Fibroblast of lung (primary cell): ENCODE measurements at regions not wholly inside any gene's neighbourhood (a gene's known extent, or its start where the extent isn't known, plus 50 kb on each side); places are given as distances from the start of the nearest gene placed in this dataset.

Experiments used
- EZH2 ChIP-seq: IDR thresholded peaks from 2 replicates; pipeline ENCODE4 v1.5.1; 2012; ENCODE audit warnings: low read length, control low read depth, mild to moderate bottlenecking; ENCODE audit errors: missing control alignments
- TF ChIP-seq, protein P1 (sequence below), 2 donors: IDR thresholded peaks in 1 of 2; conservative IDR thresholded peaks in 1 of 2; 1 replicate in 1 of 2; 2 replicates in 1 of 2; pipeline ENCODE4 v1.5.1; 2011 to 2012; ENCODE audit warnings: low read length in 2 of 2, control low read depth in 1 of 2, inconsistent platforms in 1 of 2, low read depth in 1 of 2, mild to moderate bottlenecking in 1 of 2

DNA sequence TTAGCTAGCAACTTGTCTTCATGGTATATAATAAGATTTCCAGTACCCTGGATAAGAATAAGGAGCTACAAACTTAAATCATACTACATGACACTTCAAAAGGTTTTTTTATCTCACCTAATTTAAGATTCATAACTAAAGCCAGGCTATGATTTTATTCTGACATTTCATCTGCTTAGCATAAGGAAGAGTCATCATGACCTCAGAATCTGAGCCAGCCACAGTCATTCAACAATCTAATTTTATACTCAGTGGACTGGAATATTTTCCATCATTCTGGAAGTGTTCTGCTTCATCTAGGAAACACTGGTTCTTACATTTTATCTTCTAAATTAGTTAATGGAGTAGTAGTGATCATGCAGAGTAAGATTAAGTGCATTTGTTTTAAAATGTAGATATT lies 102.1 kb upstream of the KCND2 start:
- no peak for TF ChIP-seq EZH2
- TF ChIP-seq, protein P1, sequence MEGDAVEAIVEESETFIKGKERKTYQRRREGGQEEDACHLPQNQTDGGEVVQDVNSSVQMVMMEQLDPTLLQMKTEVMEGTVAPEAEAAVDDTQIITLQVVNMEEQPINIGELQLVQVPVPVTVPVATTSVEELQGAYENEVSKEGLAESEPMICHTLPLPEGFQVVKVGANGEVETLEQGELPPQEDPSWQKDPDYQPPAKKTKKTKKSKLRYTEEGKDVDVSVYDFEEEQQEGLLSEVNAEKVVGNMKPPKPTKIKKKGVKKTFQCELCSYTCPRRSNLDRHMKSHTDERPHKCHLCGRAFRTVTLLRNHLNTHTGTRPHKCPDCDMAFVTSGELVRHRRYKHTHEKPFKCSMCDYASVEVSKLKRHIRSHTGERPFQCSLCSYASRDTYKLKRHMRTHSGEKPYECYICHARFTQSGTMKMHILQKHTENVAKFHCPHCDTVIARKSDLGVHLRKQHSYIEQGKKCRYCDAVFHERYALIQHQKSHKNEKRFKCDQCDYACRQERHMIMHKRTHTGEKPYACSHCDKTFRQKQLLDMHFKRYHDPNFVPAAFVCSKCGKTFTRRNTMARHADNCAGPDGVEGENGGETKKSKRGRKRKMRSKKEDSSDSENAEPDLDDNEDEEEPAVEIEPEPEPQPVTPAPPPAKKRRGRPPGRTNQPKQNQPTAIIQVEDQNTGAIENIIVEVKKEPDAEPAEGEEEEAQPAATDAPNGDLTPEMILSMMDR (conservative IDR thresholded peaks at IDR 0.05 in 1 of 2, IDR thresholded peaks at IDR 0.05 in 1 of 2; ENCODE audit: low read depth in 1 of 2, low read length in 2 of 2), result no peak
